ENCODE measurements at regions not wholly inside any gene's neighbourhood (a gene's known extent, or its start where the extent isn't known, plus 50 kb on each side); places are given as distances from the start of the nearest gene placed in this dataset.
"Not testable (repeated sequence)": the region's sequence is repeated elsewhere in the genome, so short reads cannot be mapped to it uniquely, and the experiment has no call there.

- CTCF ChIA-PET (ENCODE audit: low intra/inter-chr PET ratio, low total read pairs); H3K9ac ChIP-seq (ENCODE audit: insufficient read depth, low read depth, low read length): not testable (repeated sequence)
Measured at GRCh38 chrX:137884813-137885212, 318.9 kb downstream of the ZIC3 start.

GRCh38 chrX:137891431-137891830 is 325.5 kb downstream of the ZIC3 start:
- Histone ChIP-seq H3K79me2 (ENCODE audit: insufficient read depth, low read length) (no peaks in the 10 kb centered on the region), H3K4me2 (ENCODE audit: low read depth, low read length) (no peak overlapping the region), H3K4me3 (replicated peaks in 1 of 3; ENCODE audit: insufficient read depth in 1 of 3, low read depth in 2 of 3, low read length in 3 of 3) (no peak overlapping the region), H4K20me1 (ENCODE audit: insufficient read depth, low read length) (no peaks in the 10 kb centered on the region), H3K36me3 (replicated peaks in 1 of 2; ENCODE audit: control insufficient read depth in 1 of 2, insufficient read depth in 2 of 2, low read length in 2 of 2) (no peaks in the 10 kb centered on the region), H2AFZ (ENCODE audit: low read length) (no peak overlapping the region), H3K9ac (ENCODE audit: insufficient read depth, low read depth, low read length) (no peak overlapping the region), H3K9me3 (ENCODE audit: low read length) (no peaks in the 10 kb centered on the region), H3K4me1 (ENCODE audit: insufficient read depth, low read length) (no peaks in the 10 kb centered on the region), H3K27me3 (ENCODE audit: control insufficient read depth in 1 of 2, insufficient read depth in 2 of 2, low read length in 2 of 2) (no peaks in the 10 kb centered on the region), H3K27ac (ENCODE audit: extremely low read length, insufficient read depth, low read length) (no peak overlapping the region)
- 0% methylated on average over 2 of the region's 3 CpGs for WGBS (ENCODE audit: low lambda C conversion rate)
- intact Hi-C loops (cut with micrococcal nuclease; ENCODE audit: unreplicated experiment) (no loop called here), in situ Hi-C loops (cut with HindIII; ENCODE audit: extremely low pct_ligation_motif_present, low pct_unique_long_range_greater_than_20kb) (no loop called here)
- CTCF ChIA-PET (ENCODE audit: low intra/inter-chr PET ratio, low total read pairs) = no interaction called here
- BruUV-seq (replicated peaks) = no TSS peak
- POLR2A ChIA-PET = no interaction called here
- FAIRE-seq (no peak), ATAC-seq (no peak), DNase-seq (ENCODE audit: low spot score) (no peak)
- no peak for TF ChIP-seq ZNF724P (CRISPR knock-in tag; IDR thresholded peaks at IDR 0.05; ENCODE audit: borderline replicate concordance)
- no peak for TF ChIP-seq ZNF598 (CRISPR knock-in tag; IDR thresholded peaks at IDR 0.05; ENCODE audit: borderline replicate concordance)
- TF ChIP-seq SATB2 (CRISPR knock-in tag; IDR thresholded peaks at IDR 0.05) = no peak
- TF ChIP-seq ZNF142 (CRISPR knock-in tag; IDR thresholded peaks at IDR 0.05) = no peak
- TF ChIP-seq SMARCE1 (IDR thresholded peaks at IDR 0.05; ENCODE audit: borderline replicate concordance) = no peak
- TF ChIP-seq ZNF616 (CRISPR knock-in tag; IDR thresholded peaks at IDR 0.05; ENCODE audit: low read depth) = no peak
- TF ChIP-seq DNMT1 (CRISPR knock-in tag; IDR thresholded peaks at IDR 0.05) = no peak
- TF ChIP-seq SMAD9 (CRISPR knock-in tag; IDR thresholded peaks at IDR 0.05) = no peak
- TF ChIP-seq E2F2 (CRISPR knock-in tag; IDR thresholded peaks at IDR 0.05; ENCODE audit: borderline replicate concordance) = no peak
- no peak for TF ChIP-seq ZNF790 (CRISPR knock-in tag; IDR thresholded peaks at IDR 0.05; ENCODE audit: borderline replicate concordance)
- TF ChIP-seq, protein P1, sequence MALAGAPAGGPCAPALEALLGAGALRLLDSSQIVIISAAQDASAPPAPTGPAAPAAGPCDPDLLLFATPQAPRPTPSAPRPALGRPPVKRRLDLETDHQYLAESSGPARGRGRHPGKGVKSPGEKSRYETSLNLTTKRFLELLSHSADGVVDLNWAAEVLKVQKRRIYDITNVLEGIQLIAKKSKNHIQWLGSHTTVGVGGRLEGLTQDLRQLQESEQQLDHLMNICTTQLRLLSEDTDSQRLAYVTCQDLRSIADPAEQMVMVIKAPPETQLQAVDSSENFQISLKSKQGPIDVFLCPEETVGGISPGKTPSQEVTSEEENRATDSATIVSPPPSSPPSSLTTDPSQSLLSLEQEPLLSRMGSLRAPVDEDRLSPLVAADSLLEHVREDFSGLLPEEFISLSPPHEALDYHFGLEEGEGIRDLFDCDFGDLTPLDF (CRISPR knock-in tag; IDR thresholded peaks at IDR 0.05) = no peak

More at GRCh38 chrX:137884813-137885212, 318.9 kb downstream of the ZIC3 start:
- DNase-seq (ENCODE audit: low spot score); H3K4me1 ChIP-seq (ENCODE audit: insufficient read depth, low read length); FAIRE-seq; BruUV-seq (replicated peaks); H3K4me3 ChIP-seq (replicated peaks in 1 of 3; ENCODE audit: insufficient read depth in 1 of 3, low read depth in 2 of 3, low read length in 3 of 3); H3K9me3 ChIP-seq (ENCODE audit: low read length); H3K27me3 ChIP-seq (ENCODE audit: control insufficient read depth in 1 of 2, insufficient read depth in 2 of 2, low read length in 2 of 2); POLR2A ChIA-PET; H3K36me3 ChIP-seq (replicated peaks in 1 of 2; ENCODE audit: control insufficient read depth in 1 of 2, insufficient read depth in 2 of 2, low read length in 2 of 2); in situ Hi-C loops (cut with HindIII; ENCODE audit: extremely low pct_ligation_motif_present, low pct_unique_long_range_greater_than_20kb); H3K4me2 ChIP-seq (ENCODE audit: low read depth, low read length); H3K27ac ChIP-seq (ENCODE audit: extremely low read length, insufficient read depth, low read length); H4K20me1 ChIP-seq (ENCODE audit: insufficient read depth, low read length); H2AFZ ChIP-seq (ENCODE audit: low read length); intact Hi-C loops (cut with micrococcal nuclease; ENCODE audit: unreplicated experiment); ATAC-seq; H3K79me2 ChIP-seq (ENCODE audit: insufficient read depth, low read length): not testable (repeated sequence)
- WGBS (ENCODE audit: low lambda C conversion rate) = 0% methylated on average over 1 of the region's 1 CpG
